A549 (cell line): ENCODE measurements at regions not wholly inside any gene's neighbourhood (a gene's known extent, or its start where the extent isn't known, plus 50 kb on each side); places are given as distances from the start of the nearest gene placed in this dataset.

Experiments used
- ATAC-seq, 2 experiments: fragments of 200-7000 bp in 1 of 2; fragments of >200 bp in 1 of 2; cut with Nextera tagmentation in 1 of 2; cut with Tn5 transposase in 1 of 2; 3 replicates each; pipeline versions ENCODE4 v1.8.0 to v1.9.1; 2018 to 2020; ENCODE audit warnings: mild to moderate bottlenecking in 1 of 2, moderate library complexity in 1 of 2
- CTCF ChIA-PET: fragments of 300-600 bp; sonication (Branson Sonifier 250); formaldehyde crosslinking; extraction: SDS; loops from one replicate; lab custom pipeline; 2021; ENCODE audit warnings: antibody characterized with exemption, inconsistent platforms; lab: Yijun Ruan, JAX
- POLR2A ChIA-PET: fragments of 350-600 bp; formaldehyde crosslinking; extraction: SDS; loops from one replicate; lab custom pipeline; 2021; ENCODE audit warnings: antibody characterized with exemption, inconsistent platforms; lab: Yijun Ruan, JAX
- DNase-seq, 2 experiments: peaks; one replicate each; pipeline versions ENCODE4 v3.0.0 to v3.0.0-alpha.2; 2011 to 2016; ENCODE audit warnings: low read depth in 1 of 2, low spot score in 1 of 2
- FAIRE-seq: peaks from 2 replicates; lab custom pipeline; 2011; peaks lifted over from hg19 to GRCh38; lab: Jason Lieb, UNC
- H3K27ac ChIP-seq, 2 experiments: fragments of >200 bp; sonication (Bioruptor Twin); formaldehyde crosslinking; 3 replicates each; pipeline ENCODE4 v1.5.1; 2016 to 2017
- H3K4me1 ChIP-seq: fragments of >200 bp; sonication (Bioruptor Twin); formaldehyde crosslinking; 3 replicates; pipeline ENCODE4 v1.6.1; 2016
- H3K4me2 ChIP-seq: fragments of >200 bp; sonication (Bioruptor Twin); formaldehyde crosslinking; 3 replicates; pipeline ENCODE4 v1.6.1; 2016
- H3K4me3 ChIP-seq: fragments of >200 bp; sonication (Bioruptor Twin); formaldehyde crosslinking; 3 replicates; pipeline ENCODE4 v1.5.1; 2016
- H3K9me3 ChIP-seq: fragments of >200 bp; sonication (Bioruptor Twin); formaldehyde crosslinking; 3 replicates; pipeline ENCODE4 v1.6.1; 2016
- CBX8 ChIP-seq: fragments of 200-600 bp; sonication (generic); IDR thresholded peaks from 2 replicates; pipeline ENCODE4 v1.6.1; 2016
- CHD2 ChIP-seq: fragments of 150-350 bp; IDR thresholded peaks from 2 replicates; pipeline ENCODE4 v1.6.1; 2014; ENCODE audit warnings: low read length; ENCODE audit not compliant: partially characterized antibody
- EHMT2 ChIP-seq: fragments of 200-600 bp; sonication (generic); IDR thresholded peaks from 2 replicates; pipeline ENCODE4 v1.6.1; 2016; ENCODE audit warnings: antibody characterized with exemption, low read depth, mild to moderate bottlenecking, moderate library complexity
- EP300 ChIP-seq, 2 experiments: fragments of >200 bp; sonication (Bioruptor Twin); formaldehyde crosslinking; IDR thresholded peaks; 2 replicates in 1 of 2; 3 replicates in 1 of 2; pipeline ENCODE4 v1.6.1; 2016 to 2017
- GATA3 ChIP-seq: IDR thresholded peaks from 2 replicates; pipeline ENCODE4 v1.6.1; 2012; ENCODE audit warnings: borderline replicate concordance
- HDAC2 ChIP-seq: fragments of 200-600 bp; sonication (generic); IDR thresholded peaks from 2 replicates; pipeline ENCODE4 v1.6.1; 2016
- HOXA7 ChIP-seq: fragments of 250-450 bp; sonication (Bioruptor Pico); IDR thresholded peaks from 2 replicates; pipeline ENCODE4 v1.5.0; 2020; ENCODE audit warnings: mild to moderate bottlenecking, moderate library complexity
- HOXB13 ChIP-seq: fragments of 250-450 bp; sonication (Bioruptor Pico); IDR thresholded peaks from 2 replicates; pipeline ENCODE4 v1.5.0; 2020; ENCODE audit warnings: low read depth, mild to moderate bottlenecking, moderate library complexity
- HOXB5 ChIP-seq: fragments of 250-450 bp; sonication (Bioruptor Pico); IDR thresholded peaks from 2 replicates; pipeline ENCODE4 v1.5.0; 2020; ENCODE audit warnings: mild to moderate bottlenecking, moderate library complexity
- JUN ChIP-seq, 2 experiments: fragments of >200 bp; sonication (Bioruptor Twin); formaldehyde crosslinking; IDR thresholded peaks; 2 replicates in 1 of 2; 3 replicates in 1 of 2; pipeline ENCODE4 v1.6.1; 2016 to 2017
- JUNB ChIP-seq: fragments of >200 bp; sonication (Bioruptor Twin); formaldehyde crosslinking; IDR thresholded peaks from 2 replicates; pipeline ENCODE4 v1.6.1; 2016
- KDM1A ChIP-seq: fragments of 200-600 bp; sonication (generic); IDR thresholded peaks from 2 replicates; pipeline ENCODE4 v1.6.1; 2016; ENCODE audit warnings: low read depth, mild to moderate bottlenecking
- NPAS2 ChIP-seq: fragments of 250-450 bp; sonication (Bioruptor Pico); IDR thresholded peaks from 2 replicates; pipeline ENCODE4 v1.8.0; 2022; ENCODE audit warnings: mild to moderate bottlenecking, moderate library complexity, borderline replicate concordance
- NR3C1 ChIP-seq: fragments of >200 bp; sonication (Bioruptor Twin); formaldehyde crosslinking; IDR thresholded peaks from 3 replicates; pipeline ENCODE4 v1.6.1; 2017
- PHF8 ChIP-seq: fragments of 200-600 bp; sonication (generic); IDR thresholded peaks from 2 replicates; pipeline ENCODE4 v1.6.1; 2016; ENCODE audit warnings: low read depth, mild to moderate bottlenecking, antibody characterized with exemption, moderate library complexity, borderline replicate concordance
- POLR2A ChIP-seq: IDR thresholded peaks from 2 replicates; pipeline ENCODE4 v1.6.1; 2012; ENCODE audit warnings: mild to moderate bottlenecking, low read length
- RNF2 ChIP-seq: fragments of 200-600 bp; sonication (generic); IDR thresholded peaks from 2 replicates; pipeline ENCODE4 v1.6.1; 2016; ENCODE audit warnings: low read depth, mild to moderate bottlenecking, antibody characterized with exemption, moderate library complexity, borderline replicate concordance
- SREBF2 ChIP-seq: fragments of 450-650 bp; IDR thresholded peaks from 2 replicates; pipeline ENCODE4 v1.6.1; 2014; ENCODE audit warnings: mild to moderate bottlenecking, moderate library complexity
- TFCP2L1 ChIP-seq: fragments of 250-450 bp; sonication (Bioruptor Pico); IDR thresholded peaks from 2 replicates; pipeline ENCODE4 v1.5.0; 2021; ENCODE audit warnings: mild to moderate bottlenecking
- USF2 ChIP-seq: fragments of 450-650 bp; IDR thresholded peaks from 2 replicates; pipeline ENCODE4 v1.6.1; 2014; ENCODE audit warnings: antibody characterized with exemption
- ZC3H11A ChIP-seq: fragments of 450-650 bp; IDR thresholded peaks from 2 replicates; pipeline ENCODE4 v1.6.1; 2014; ENCODE audit warnings: antibody characterized with exemption, mild to moderate bottlenecking
- WGBS: methylation state at CpG from one replicate; pipeline ENCODE4 v1.1.6; 2017; ENCODE audit errors: missing lambda C conversion rate; 5-methylcytosine and 5-hydroxymethylcytosine counted together
- TF ChIP-seq, protein P1 (sequence below): IDR thresholded peaks from 2 replicates; pipeline ENCODE4 v1.6.1; 2012
- TF ChIP-seq, protein P2 (sequence below): fragments of 150-350 bp; IDR thresholded peaks from 2 replicates; pipeline ENCODE4 v1.6.1; 2014; ENCODE audit warnings: low read depth, mild to moderate bottlenecking, low read length
- TF ChIP-seq, protein P3 (sequence below): IDR thresholded peaks from 2 replicates; pipeline ENCODE4 v1.6.1; 2012
- TF ChIP-seq, protein P4 (sequence below): fragments of >200 bp; sonication (Bioruptor Twin); formaldehyde crosslinking; IDR thresholded peaks from 3 replicates; pipeline ENCODE4 v1.5.1; 2016
- TF ChIP-seq, protein P5 (sequence below): fragments of 200-600 bp; sonication (generic); IDR thresholded peaks from 2 replicates; pipeline ENCODE4 v1.6.1; 2016; ENCODE audit warnings: antibody characterized with exemption, mild to moderate bottlenecking, moderate library complexity

DNA sequence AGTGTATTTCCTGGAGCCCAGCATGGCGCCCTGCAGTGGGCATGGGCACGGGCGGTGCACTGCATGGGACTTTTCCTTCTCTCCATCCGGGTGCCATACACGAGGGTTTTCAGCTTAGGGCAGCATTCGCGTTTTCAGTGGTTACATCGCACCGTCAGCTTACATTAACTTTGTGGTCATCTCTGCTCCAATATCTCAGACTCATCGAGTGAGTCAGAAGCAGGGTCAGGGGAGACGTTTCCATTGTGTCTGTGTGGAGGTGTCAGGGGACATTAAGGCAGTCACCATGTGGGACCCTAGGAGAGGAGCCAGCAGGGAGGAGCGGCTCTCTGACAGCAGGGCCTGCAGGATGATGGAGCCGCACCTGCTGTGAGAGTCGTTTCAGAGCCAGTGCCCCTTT lies 541.0 kb downstream of the FGF9 start:
- H3K4me2 ChIP-seq = no peak overlapping the region
- H3K9me3 ChIP-seq = no peaks in the 10 kb centered on the region
- CTCF ChIA-PET = no interaction called here
- WGBS = 69% methylated on average over 10 of the region's 14 CpGs
- no peak overlapping the region for H3K4me3 ChIP-seq
- H3K27ac ChIP-seq = no peak overlapping the region
- TF ChIP-seq, protein P1, sequence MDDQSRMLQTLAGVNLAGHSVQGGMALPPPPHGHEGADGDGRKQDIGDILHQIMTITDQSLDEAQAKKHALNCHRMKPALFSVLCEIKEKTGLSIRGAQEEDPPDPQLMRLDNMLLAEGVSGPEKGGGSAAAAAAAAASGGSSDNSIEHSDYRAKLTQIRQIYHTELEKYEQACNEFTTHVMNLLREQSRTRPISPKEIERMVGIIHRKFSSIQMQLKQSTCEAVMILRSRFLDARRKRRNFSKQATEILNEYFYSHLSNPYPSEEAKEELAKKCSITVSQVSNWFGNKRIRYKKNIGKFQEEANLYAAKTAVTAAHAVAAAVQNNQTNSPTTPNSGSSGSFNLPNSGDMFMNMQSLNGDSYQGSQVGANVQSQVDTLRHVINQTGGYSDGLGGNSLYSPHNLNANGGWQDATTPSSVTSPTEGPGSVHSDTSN = no peak
- TF ChIP-seq, protein P2, sequence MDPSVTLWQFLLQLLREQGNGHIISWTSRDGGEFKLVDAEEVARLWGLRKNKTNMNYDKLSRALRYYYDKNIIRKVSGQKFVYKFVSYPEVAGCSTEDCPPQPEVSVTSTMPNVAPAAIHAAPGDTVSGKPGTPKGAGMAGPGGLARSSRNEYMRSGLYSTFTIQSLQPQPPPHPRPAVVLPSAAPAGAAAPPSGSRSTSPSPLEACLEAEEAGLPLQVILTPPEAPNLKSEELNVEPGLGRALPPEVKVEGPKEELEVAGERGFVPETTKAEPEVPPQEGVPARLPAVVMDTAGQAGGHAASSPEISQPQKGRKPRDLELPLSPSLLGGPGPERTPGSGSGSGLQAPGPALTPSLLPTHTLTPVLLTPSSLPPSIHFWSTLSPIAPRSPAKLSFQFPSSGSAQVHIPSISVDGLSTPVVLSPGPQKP = no peak
- no peak for TF ChIP-seq HOXA7 (CRISPR knock-in tag)
- TF ChIP-seq GATA3 = no peak
- TF ChIP-seq TFCP2L1 = no peak
- TF ChIP-seq NPAS2 (CRISPR knock-in tag) = no peak
- TF ChIP-seq SREBF2 = no peak
- no peak for TF ChIP-seq USF2
- TF ChIP-seq HOXB13 (CRISPR knock-in tag) = no peak
- no peak for TF ChIP-seq HDAC2
- TF ChIP-seq POLR2A = no peak
- TF ChIP-seq, protein P3, sequence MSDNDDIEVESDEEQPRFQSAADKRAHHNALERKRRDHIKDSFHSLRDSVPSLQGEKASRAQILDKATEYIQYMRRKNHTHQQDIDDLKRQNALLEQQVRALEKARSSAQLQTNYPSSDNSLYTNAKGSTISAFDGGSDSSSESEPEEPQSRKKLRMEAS = no peak
- DNase-seq = no peak
- FAIRE-seq = no peak
- POLR2A ChIA-PET = no interaction called here
- ATAC-seq = no peak
- H3K4me1 ChIP-seq = no peaks in the 10 kb centered on the region

DNA sequence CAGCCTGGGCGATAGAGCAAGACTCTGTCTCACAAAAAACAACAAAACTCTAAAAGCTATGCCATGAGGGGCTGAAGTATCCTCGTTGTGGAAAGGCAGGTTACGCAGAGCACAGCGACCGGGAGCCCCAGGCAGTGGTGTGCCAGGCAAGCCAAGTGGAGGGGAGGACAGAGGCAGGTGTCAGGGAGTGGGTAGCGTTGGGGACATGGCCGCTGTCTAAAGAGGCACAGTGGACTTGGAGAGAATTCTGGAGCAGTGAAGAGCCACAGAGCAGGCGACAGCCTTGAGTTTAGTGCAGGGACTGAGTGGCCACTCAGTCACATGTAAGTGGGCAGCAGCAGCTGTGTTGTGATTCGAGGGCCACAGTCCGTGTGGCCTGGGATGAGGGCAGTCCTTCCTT lies 541.7 kb downstream of the FGF9 start:
- 43% methylated on average over 10 of the region's 10 CpGs for WGBS
- CTCF ChIA-PET = no interaction called here
- no peaks in the 10 kb centered on the region for H3K9me3 ChIP-seq

More for the DNA sequence above, 541.7 kb downstream of the FGF9 start:
- POLR2A ChIA-PET = no interaction called here
- Histone ChIP-seq H3K4me3 (no peak overlapping the region), H3K4me1 (no peaks in the 10 kb centered on the region), H3K27ac (no peak overlapping the region), H3K4me2 (no peak overlapping the region)
- TF ChIP-seq RNF2 (no peak), JUN (IDR thresholded peaks at IDR 0.05) (no peak), USF2 (no peak), NR3C1 (no peak), CBX8 (no peak), CHD2 (no peak), KDM1A (no peak), ZC3H11A (no peak), EP300 (IDR thresholded peaks at IDR 0.05) (no peak), JUNB (no peak), HOXB5 (CRISPR knock-in tag) (no peak), PHF8 (no peak), EHMT2 (no peak), HDAC2 (no peak)
- TF ChIP-seq, protein P4, sequence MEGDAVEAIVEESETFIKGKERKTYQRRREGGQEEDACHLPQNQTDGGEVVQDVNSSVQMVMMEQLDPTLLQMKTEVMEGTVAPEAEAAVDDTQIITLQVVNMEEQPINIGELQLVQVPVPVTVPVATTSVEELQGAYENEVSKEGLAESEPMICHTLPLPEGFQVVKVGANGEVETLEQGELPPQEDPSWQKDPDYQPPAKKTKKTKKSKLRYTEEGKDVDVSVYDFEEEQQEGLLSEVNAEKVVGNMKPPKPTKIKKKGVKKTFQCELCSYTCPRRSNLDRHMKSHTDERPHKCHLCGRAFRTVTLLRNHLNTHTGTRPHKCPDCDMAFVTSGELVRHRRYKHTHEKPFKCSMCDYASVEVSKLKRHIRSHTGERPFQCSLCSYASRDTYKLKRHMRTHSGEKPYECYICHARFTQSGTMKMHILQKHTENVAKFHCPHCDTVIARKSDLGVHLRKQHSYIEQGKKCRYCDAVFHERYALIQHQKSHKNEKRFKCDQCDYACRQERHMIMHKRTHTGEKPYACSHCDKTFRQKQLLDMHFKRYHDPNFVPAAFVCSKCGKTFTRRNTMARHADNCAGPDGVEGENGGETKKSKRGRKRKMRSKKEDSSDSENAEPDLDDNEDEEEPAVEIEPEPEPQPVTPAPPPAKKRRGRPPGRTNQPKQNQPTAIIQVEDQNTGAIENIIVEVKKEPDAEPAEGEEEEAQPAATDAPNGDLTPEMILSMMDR = no peak
- TF ChIP-seq, protein P5, sequence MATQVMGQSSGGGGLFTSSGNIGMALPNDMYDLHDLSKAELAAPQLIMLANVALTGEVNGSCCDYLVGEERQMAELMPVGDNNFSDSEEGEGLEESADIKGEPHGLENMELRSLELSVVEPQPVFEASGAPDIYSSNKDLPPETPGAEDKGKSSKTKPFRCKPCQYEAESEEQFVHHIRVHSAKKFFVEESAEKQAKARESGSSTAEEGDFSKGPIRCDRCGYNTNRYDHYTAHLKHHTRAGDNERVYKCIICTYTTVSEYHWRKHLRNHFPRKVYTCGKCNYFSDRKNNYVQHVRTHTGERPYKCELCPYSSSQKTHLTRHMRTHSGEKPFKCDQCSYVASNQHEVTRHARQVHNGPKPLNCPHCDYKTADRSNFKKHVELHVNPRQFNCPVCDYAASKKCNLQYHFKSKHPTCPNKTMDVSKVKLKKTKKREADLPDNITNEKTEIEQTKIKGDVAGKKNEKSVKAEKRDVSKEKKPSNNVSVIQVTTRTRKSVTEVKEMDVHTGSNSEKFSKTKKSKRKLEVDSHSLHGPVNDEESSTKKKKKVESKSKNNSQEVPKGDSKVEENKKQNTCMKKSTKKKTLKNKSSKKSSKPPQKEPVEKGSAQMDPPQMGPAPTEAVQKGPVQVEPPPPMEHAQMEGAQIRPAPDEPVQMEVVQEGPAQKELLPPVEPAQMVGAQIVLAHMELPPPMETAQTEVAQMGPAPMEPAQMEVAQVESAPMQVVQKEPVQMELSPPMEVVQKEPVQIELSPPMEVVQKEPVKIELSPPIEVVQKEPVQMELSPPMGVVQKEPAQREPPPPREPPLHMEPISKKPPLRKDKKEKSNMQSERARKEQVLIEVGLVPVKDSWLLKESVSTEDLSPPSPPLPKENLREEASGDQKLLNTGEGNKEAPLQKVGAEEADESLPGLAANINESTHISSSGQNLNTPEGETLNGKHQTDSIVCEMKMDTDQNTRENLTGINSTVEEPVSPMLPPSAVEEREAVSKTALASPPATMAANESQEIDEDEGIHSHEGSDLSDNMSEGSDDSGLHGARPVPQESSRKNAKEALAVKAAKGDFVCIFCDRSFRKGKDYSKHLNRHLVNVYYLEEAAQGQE = no peak
- FAIRE-seq (no peak), ATAC-seq (no peak), DNase-seq (no peak)
